ENCODE measurements at regions not wholly inside any gene's neighbourhood (a gene's known extent, or its start where the extent isn't known, plus 50 kb on each side); places are given as distances from the start of the nearest gene placed in this dataset.
"Not testable (repeated sequence)": the region's sequence is repeated elsewhere in the genome, so short reads cannot be mapped to it uniquely, and the experiment has no call there.

GRCh38 chr12:8315997-8316396 is 88.6 kb upstream of the FAM90A1 start:
- not testable (repeated sequence) for TF ChIP-seq CTCF, POLR2A, POLR2AphosphoS5 (IDR thresholded peaks at IDR 0.05)

Data from stomach (tissue), 4 donors.